ENCODE measurements at regions not wholly inside any gene's neighbourhood (a gene's known extent, or its start where the extent isn't known, plus 50 kb on each side); places are given as distances from the start of the nearest gene placed in this dataset.

DNA sequence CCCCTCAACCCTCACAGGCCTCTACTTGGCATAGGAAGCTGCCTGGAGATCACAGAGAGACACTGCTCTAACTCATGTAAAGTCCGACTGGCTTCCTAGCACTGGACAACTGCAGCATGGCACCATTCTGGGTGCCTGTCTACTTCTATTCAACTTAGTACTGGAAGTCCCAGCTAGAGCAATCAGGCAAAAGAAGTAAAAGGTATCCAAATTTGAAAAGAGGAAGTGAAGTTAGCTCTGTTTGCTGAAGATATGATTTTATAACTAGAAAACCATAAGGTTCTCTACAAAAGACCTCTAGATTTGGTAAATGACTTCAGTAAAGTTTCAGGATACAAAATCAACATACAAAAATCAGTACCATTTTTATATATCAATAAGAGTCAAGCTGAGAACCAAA is 1017.6 kb downstream of the PCDH9 start:
- Histone ChIP-seq H3K27me3 (no peaks in the 10 kb centered on the region), H3K9me3 (no peaks in the 10 kb centered on the region), H3K36me3 (no peaks in the 10 kb centered on the region), H3K4me3 (no peak overlapping the region), H3K4me1 (peaks cover 0 to 15% (median 1%) of the 10 kb centered on the region in 4 donors), H3K27ac (replicated peaks in 1 of 4) (no peak overlapping the region)
- TF ChIP-seq, protein P1, sequence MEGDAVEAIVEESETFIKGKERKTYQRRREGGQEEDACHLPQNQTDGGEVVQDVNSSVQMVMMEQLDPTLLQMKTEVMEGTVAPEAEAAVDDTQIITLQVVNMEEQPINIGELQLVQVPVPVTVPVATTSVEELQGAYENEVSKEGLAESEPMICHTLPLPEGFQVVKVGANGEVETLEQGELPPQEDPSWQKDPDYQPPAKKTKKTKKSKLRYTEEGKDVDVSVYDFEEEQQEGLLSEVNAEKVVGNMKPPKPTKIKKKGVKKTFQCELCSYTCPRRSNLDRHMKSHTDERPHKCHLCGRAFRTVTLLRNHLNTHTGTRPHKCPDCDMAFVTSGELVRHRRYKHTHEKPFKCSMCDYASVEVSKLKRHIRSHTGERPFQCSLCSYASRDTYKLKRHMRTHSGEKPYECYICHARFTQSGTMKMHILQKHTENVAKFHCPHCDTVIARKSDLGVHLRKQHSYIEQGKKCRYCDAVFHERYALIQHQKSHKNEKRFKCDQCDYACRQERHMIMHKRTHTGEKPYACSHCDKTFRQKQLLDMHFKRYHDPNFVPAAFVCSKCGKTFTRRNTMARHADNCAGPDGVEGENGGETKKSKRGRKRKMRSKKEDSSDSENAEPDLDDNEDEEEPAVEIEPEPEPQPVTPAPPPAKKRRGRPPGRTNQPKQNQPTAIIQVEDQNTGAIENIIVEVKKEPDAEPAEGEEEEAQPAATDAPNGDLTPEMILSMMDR (IDR thresholded peaks at IDR 0.05) = no peak
- TF ChIP-seq EP300 (IDR thresholded peaks at IDR 0.05) (no peak), POLR2AphosphoS5 (IDR thresholded peaks at IDR 0.05) (no peak), POLR2A (IDR thresholded peaks at IDR 0.05; ENCODE audit: low read depth) (no peak)
- intact Hi-C loops (cut with DNase I) = no loop called here
- no peak for DNase-seq (ENCODE audit: extremely low spot score)
- 40% methylated on average over 1 of the region's 1 CpG for WGBS

DNA sequence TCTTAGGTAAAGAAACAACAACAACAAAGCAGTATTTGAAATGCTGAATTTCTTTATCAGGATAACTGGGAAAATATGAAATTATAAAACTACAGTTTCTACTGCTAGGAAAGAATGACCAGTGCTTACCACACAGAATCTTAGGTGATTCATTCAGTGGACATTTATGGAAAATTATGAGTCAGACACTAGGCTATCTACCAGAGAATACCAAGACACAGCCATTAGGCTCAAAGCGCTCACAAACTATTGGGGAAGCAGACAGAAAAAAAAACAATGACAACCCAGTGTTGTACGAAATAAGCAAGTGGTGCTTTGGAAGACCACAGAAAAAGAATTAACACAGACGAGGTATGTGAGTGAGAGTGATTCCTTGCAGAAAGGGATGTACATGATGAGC is 1019.5 kb downstream of the PCDH9 start:
- Histone ChIP-seq H3K4me3 (no peak overlapping the region), H3K36me3 (no peaks in the 10 kb centered on the region), H3K9me3 (no peaks in the 10 kb centered on the region), H3K27me3 (no peaks in the 10 kb centered on the region), H3K27ac (replicated peaks in 1 of 4) (no peak overlapping the region), H3K4me1 (peaks cover 0 to 15% (median 1%) of the 10 kb centered on the region in 4 donors)
- WGBS = 38% methylated on average over 3 of the region's 3 CpGs
- DNase-seq (ENCODE audit: extremely low spot score) = no peak
- TF ChIP-seq POLR2A (IDR thresholded peaks at IDR 0.05; ENCODE audit: low read depth) (no peak), EP300 (IDR thresholded peaks at IDR 0.05) (no peak), POLR2AphosphoS5 (IDR thresholded peaks at IDR 0.05) (no peak)
- TF ChIP-seq, protein P1 (IDR thresholded peaks at IDR 0.05) = no peak
- intact Hi-C loops (cut with DNase I) = no loop called here

DNA sequence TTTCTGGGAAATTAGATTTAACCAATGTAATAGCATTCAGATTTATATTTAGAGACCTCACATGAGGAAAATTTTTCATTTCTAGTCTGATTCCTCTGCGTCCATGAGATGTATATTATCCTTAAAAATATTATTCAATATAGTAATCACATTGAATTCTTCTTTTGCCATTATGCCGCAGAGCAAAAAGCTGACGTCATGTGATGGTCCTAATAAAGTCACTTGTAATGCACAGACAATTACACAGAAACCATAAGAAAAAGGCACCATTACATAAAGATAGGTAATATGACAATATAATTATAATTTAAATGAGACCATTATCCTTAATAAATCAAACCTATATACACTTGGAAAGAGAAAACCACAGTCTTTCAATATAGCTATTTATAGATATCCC is 1021.5 kb downstream of the PCDH9 start:
- DNase-seq (ENCODE audit: extremely low spot score) = no peak
- Histone ChIP-seq H3K27ac (replicated peaks in 1 of 4) (no peak overlapping the region), H3K9me3 (no peaks in the 10 kb centered on the region), H3K36me3 (no peaks in the 10 kb centered on the region), H3K4me3 (no peak overlapping the region), H3K4me1 (peaks cover 0 to 15% (median 1%) of the 10 kb centered on the region in 4 donors), H3K27me3 (no peaks in the 10 kb centered on the region)
- 58% methylated on average over 3 of the region's 3 CpGs for WGBS
- TF ChIP-seq POLR2AphosphoS5 (IDR thresholded peaks at IDR 0.05) = no peak
- TF ChIP-seq EP300 (IDR thresholded peaks at IDR 0.05) = no peak
- TF ChIP-seq, protein P1 (IDR thresholded peaks at IDR 0.05) = no peak
- TF ChIP-seq POLR2A (IDR thresholded peaks at IDR 0.05; ENCODE audit: low read depth) = no peak
- intact Hi-C loops (cut with DNase I) = no loop called here

DNA sequence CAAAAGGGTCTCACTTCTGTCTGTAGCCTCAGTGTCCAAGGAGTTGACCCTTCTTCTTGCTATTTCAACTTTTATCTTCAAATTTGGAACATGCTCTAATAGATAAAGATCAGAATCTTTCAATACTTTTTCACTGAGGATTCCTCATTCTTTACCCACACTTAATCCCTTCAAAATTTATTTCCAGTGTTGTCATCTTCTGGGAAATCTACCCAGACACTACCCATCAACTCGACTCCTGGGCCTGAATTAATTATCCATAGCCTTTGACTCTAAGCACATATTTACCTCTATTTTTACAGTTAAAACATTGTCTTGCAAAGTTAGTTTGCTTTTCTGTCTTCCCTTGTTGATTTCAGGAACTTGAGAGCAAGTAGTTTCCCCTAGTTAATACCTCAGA is 1022.5 kb downstream of the PCDH9 start:
- no peak for DNase-seq (ENCODE audit: extremely low spot score)
- H3K9me3 ChIP-seq = no peaks in the 10 kb centered on the region
- intact Hi-C loops (cut with DNase I) = no loop called here
- H3K27ac ChIP-seq (replicated peaks in 1 of 4) = no peak overlapping the region
- no peak overlapping the region for H3K4me3 ChIP-seq
- H3K36me3 ChIP-seq = no peaks in the 10 kb centered on the region
- peaks cover 0 to 15% (median 1%) of the 10 kb centered on the region in 4 donors for H3K4me1 ChIP-seq
- TF ChIP-seq EP300 (IDR thresholded peaks at IDR 0.05) = no peak
- TF ChIP-seq, protein P1 (IDR thresholded peaks at IDR 0.05) = no peak
- no peak for TF ChIP-seq POLR2A (IDR thresholded peaks at IDR 0.05; ENCODE audit: low read depth)
- TF ChIP-seq POLR2AphosphoS5 (IDR thresholded peaks at IDR 0.05) = no peak
- 65% methylated on average over 1 of the region's 1 CpG for WGBS
- no peaks in the 10 kb centered on the region for H3K27me3 ChIP-seq

DNA sequence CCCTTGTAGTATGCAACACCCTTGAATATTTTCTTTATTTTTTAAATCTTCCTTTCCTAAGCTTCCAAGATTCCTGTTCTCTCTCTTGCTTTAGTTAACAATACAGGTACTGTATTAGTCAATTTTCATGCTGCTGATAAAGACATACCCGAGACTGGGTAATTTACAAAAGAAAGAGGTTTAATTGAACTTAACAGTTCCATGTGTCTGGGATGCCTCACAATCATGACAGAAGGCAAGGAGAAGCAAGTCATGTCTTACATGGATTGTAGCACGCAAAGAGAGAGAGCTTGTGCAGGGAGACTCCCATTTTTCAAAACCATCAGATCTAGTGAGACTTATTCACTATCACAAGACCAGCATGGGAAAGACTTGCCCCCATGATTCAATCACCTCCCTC is 1024.3 kb downstream of the PCDH9 start:
- Histone ChIP-seq H3K27ac (replicated peaks in 1 of 4) (no peak overlapping the region), H3K36me3 (no peaks in the 10 kb centered on the region), H3K27me3 (no peaks in the 10 kb centered on the region), H3K4me1 (peaks cover 0 to 13% (median 1%) of the 10 kb centered on the region in 4 donors), H3K9me3 (no peaks in the 10 kb centered on the region), H3K4me3 (no peak overlapping the region)
- no peak for DNase-seq (ENCODE audit: extremely low spot score)
- WGBS = 38% methylated on average over 2 of the region's 2 CpGs
- intact Hi-C loops (cut with DNase I) = no loop called here
- TF ChIP-seq, protein P1 (IDR thresholded peaks at IDR 0.05) = no peak
- no peak for TF ChIP-seq POLR2AphosphoS5 (IDR thresholded peaks at IDR 0.05)

Data from esophagus muscularis mucosa (tissue), 4 donors.